T47D (cell line): ENCODE measurements at regions not wholly inside any gene's neighbourhood (a gene's known extent, or its start where the extent isn't known, plus 50 kb on each side); places are given as distances from the start of the nearest gene placed in this dataset.

ENCODE experiments used
- DNase-seq, 2 experiments: peaks; one replicate each; pipeline versions ENCODE4 v3.0.0 to v3.0.0-alpha.2; 2011 to 2012; ENCODE audit warnings: low read depth in 1 of 2, low spot score in 1 of 2
- JUND ChIP-seq: IDR thresholded peaks from 2 replicates; pipeline ENCODE4 v1.6.1; 2012; ENCODE audit warnings: low read depth
- in situ Hi-C: cut with HindIII; loops from 2 replicates; pipeline ENCODE4 v1.10.0; 2016; ENCODE audit warnings: low sequenced_read_pairs, low pct_unique_long_range_greater_than_20kb

- in situ Hi-C loops: no loop called here
- no peak for TF ChIP-seq JUND
- DNase-seq: no peak
Measured at GRCh38 chr16:80303691-80304090, 237.1 kb upstream of the DYNLRB2 start.

GRCh38 chr16:80300876-80301275, 239.9 kb upstream of the DYNLRB2 start:
- in situ Hi-C loops: no loop called here

GRCh38 chr16:80300456-80300855, 240.3 kb upstream of the DYNLRB2 start:
- in situ Hi-C loops: no loop called here
- DNase-seq: no peak

More at GRCh38 chr16:80300876-80301275, 239.9 kb upstream of the DYNLRB2 start:
- no peak for DNase-seq
- TF ChIP-seq JUND: no peak

GRCh38 chr16:80299416-80299815, 241.4 kb upstream of the DYNLRB2 start:
- TF ChIP-seq JUND: no peak
- in situ Hi-C loops: no loop called here
- peak in 1 of 2 experiments; percentile 20 for DNase-seq

More at GRCh38 chr16:80300456-80300855, 240.3 kb upstream of the DYNLRB2 start:
- no peak for TF ChIP-seq JUND

- in situ Hi-C loops: no loop called here
- TF ChIP-seq JUND: no peak
- DNase-seq: no peak
Measured at GRCh38 chr16:80298676-80299075, 242.1 kb upstream of the DYNLRB2 start.

GRCh38 chr16:80296034-80296433, 244.8 kb upstream of the DYNLRB2 start:
- no peak for TF ChIP-seq JUND
- in situ Hi-C loops: no loop called here
- no peak for DNase-seq

- no peak for DNase-seq
- TF ChIP-seq JUND: no peak
- in situ Hi-C loops: no loop called here
Measured at GRCh38 chr16:80294172-80294571, 246.6 kb upstream of the DYNLRB2 start.

- TF ChIP-seq JUND: no peak
- in situ Hi-C loops: no loop called here
- no peak for DNase-seq
Measured at GRCh38 chr16:80288616-80289015, 252.2 kb upstream of the DYNLRB2 start.

GRCh38 chr16:80287674-80288073, 253.1 kb upstream of the DYNLRB2 start:
- TF ChIP-seq JUND: no peak
- in situ Hi-C loops: no loop called here
- no peak for DNase-seq

- DNase-seq: no peak
- TF ChIP-seq JUND: no peak
- in situ Hi-C loops: no loop called here
Measured at GRCh38 chr16:80285104-80285503, 255.7 kb upstream of the DYNLRB2 start.

- DNase-seq: no peak
- no peak for TF ChIP-seq JUND
- in situ Hi-C loops: no loop called here
Measured at GRCh38 chr16:80283466-80284392, 257.1 kb upstream of the DYNLRB2 start.

GRCh38 chr16:80280557-80280956, 260.2 kb upstream of the DYNLRB2 start:
- in situ Hi-C loops: no loop called here
- TF ChIP-seq JUND: no peak
- DNase-seq: no peak

GRCh38 chr16:80279656-80280055, 261.1 kb upstream of the DYNLRB2 start:
- in situ Hi-C loops: no loop called here
- TF ChIP-seq JUND: no peak
- no peak for DNase-seq
